GM12892 (cell line): ENCODE measurements at regions not wholly inside any gene's neighbourhood (a gene's known extent, or its start where the extent isn't known, plus 50 kb on each side); places are given as distances from the start of the nearest gene placed in this dataset.

Experiments used
- POLR2A ChIP-seq: IDR thresholded peaks from 2 replicates; pipeline ENCODE4 v1.6.1; 2011; ENCODE audit warnings: low read depth, low read length, control low read depth
- POLR2AphosphoS5 ChIP-seq: IDR thresholded peaks from 2 replicates; pipeline ENCODE4 v1.6.1; 2011; ENCODE audit warnings: low read depth, low read length, control low read depth

DNA sequence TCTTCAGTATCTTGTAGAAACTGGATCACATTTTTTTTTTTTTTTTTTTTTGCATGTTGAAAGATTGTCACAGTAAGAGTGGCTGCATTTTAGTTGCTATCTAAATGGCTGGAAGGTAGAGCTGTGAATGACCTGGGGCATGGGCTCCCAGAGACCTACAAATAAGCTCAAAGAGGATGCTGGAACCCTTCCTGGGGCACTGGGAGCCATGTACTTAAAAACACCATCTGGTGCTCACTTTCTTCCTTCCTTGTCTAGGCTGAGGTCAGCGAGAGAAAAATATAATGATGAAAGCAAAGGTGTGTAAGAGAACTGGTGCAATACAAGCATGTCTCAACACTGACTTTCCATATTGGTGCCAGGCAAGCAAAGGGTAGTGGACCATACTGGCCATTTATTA lies 323.9 kb downstream of the SV2B start:
- no peak for TF ChIP-seq POLR2A
- no peak for TF ChIP-seq POLR2AphosphoS5
